Fibroblast of villous mesenchyme (primary cell): ENCODE measurements at regions not wholly inside any gene's neighbourhood (a gene's known extent, or its start where the extent isn't known, plus 50 kb on each side); places are given as distances from the start of the nearest gene placed in this dataset.
"Not testable (repeated sequence)": the region's sequence is repeated elsewhere in the genome, so short reads cannot be mapped to it uniquely, and the experiment has no call there.

ENCODE experiments used
- DNase-seq: peaks from one replicate; pipeline ENCODE4 v3.0.0-alpha.2; 2010; ENCODE audit warnings: low read depth
- H3K4me3 ChIP-seq: 2 replicates; pipeline ENCODE4 v1.5.1; 2011; ENCODE audit warnings: low read depth, mild to moderate bottlenecking, low read length
- CTCF ChIP-seq: IDR thresholded peaks from 2 replicates; pipeline ENCODE4 v1.5.1; 2012; ENCODE audit warnings: low read depth, mild to moderate bottlenecking, low read length; ENCODE audit not compliant: insufficient read depth

- no peak overlapping the region for H3K4me3 ChIP-seq
- TF ChIP-seq CTCF = no peak
- no peak for DNase-seq
Observed at GRCh38 chr6:140653506-140653905, 1279.1 kb upstream of the CITED2 start.

- DNase-seq, H3K4me3 ChIP-seq: not testable (repeated sequence)
Observed at GRCh38 chr6:140649502-140649901, 1275.1 kb upstream of the CITED2 start.

GRCh38 chr6:140647322-140647721 is 1272.9 kb upstream of the CITED2 start:
- not testable (repeated sequence) for DNase-seq

GRCh38 chr6:140644017-140644416 is 1269.6 kb upstream of the CITED2 start:
- DNase-seq = no peak
- no peak for TF ChIP-seq CTCF
- no peak overlapping the region for H3K4me3 ChIP-seq

More at GRCh38 chr6:140647322-140647721, 1272.9 kb upstream of the CITED2 start:
- H3K4me3 ChIP-seq = not testable (repeated sequence)

GRCh38 chr6:140641412-140641811 is 1267.0 kb upstream of the CITED2 start:
- no peak for TF ChIP-seq CTCF
- DNase-seq = no peak
- H3K4me3 ChIP-seq = no peak overlapping the region

GRCh38 chr6:140636908-140637402 is 1262.5 kb upstream of the CITED2 start:
- DNase-seq = no peak
- TF ChIP-seq CTCF = no peak
- no peak overlapping the region for H3K4me3 ChIP-seq

GRCh38 chr6:140636271-140636907 is 1261.9 kb upstream of the CITED2 start:
- no peak for DNase-seq
- no peak for TF ChIP-seq CTCF
- H3K4me3 ChIP-seq = no peak overlapping the region

GRCh38 chr6:140627002-140627401 is 1252.6 kb upstream of the CITED2 start:
- no peak for DNase-seq
- no peak overlapping the region for H3K4me3 ChIP-seq
- TF ChIP-seq CTCF = no peak
